Parathyroid adenoma (tissue), 2 donors: ENCODE measurements at regions not wholly inside any gene's neighbourhood (a gene's known extent, or its start where the extent isn't known, plus 50 kb on each side); places are given as distances from the start of the nearest gene placed in this dataset.

ENCODE experiments used
- H2AFZ ChIP-seq: fragments of 300-600 bp; sonication (generic); one replicate; pipeline ENCODE4 v1.7.0; 2017; ENCODE audit warnings: antibody characterized with exemption, mild to moderate bottlenecking
- H3K27ac ChIP-seq: fragments of 300-600 bp; sonication (generic); one replicate; pipeline ENCODE4 v1.7.0; 2017
- H3K27me3 ChIP-seq: fragments of 300-600 bp; sonication (generic); one replicate; pipeline ENCODE4 v1.7.0; 2017; ENCODE audit warnings: low read length; ENCODE audit not compliant: control insufficient read depth, insufficient read depth
- H3K36me3 ChIP-seq: fragments of 300-600 bp; sonication (generic); one replicate; pipeline ENCODE4 v1.7.0; 2017; ENCODE audit warnings: low read length; ENCODE audit not compliant: control insufficient read depth, insufficient read depth
- H3K4me1 ChIP-seq: fragments of 300-600 bp; sonication (generic); one replicate; pipeline ENCODE4 v1.7.0; 2017; ENCODE audit warnings: control low read depth
- H3K4me2 ChIP-seq: fragments of 300-600 bp; sonication (generic); one replicate; pipeline ENCODE4 v1.7.0; 2017; ENCODE audit warnings: low read length
- H3K4me3 ChIP-seq: fragments of 300-600 bp; sonication (generic); one replicate; pipeline ENCODE4 v1.7.0; 2017; ENCODE audit warnings: low read depth, low read length
- H3K79me2 ChIP-seq: fragments of 300-600 bp; sonication (generic); one replicate; pipeline ENCODE4 v1.7.0; 2017; ENCODE audit warnings: control low read depth
- H3K9ac ChIP-seq: fragments of 300-600 bp; sonication (generic); one replicate; pipeline ENCODE4 v1.7.0; 2017; ENCODE audit warnings: mild to moderate bottlenecking
- H3K9me3 ChIP-seq: fragments of 300-600 bp; sonication (generic); one replicate; pipeline ENCODE4 v1.7.0; 2017; ENCODE audit warnings: low read length; ENCODE audit not compliant: control insufficient read depth
- TF ChIP-seq, protein P1 (sequence below): fragments of 300-600 bp; sonication (generic); IDR thresholded peaks from one replicate; pipeline ENCODE4 v1.7.0; 2017; ENCODE audit warnings: antibody characterized with exemption, mild to moderate bottlenecking
- donor health status: primary hyperparathyroidism.

DNA sequence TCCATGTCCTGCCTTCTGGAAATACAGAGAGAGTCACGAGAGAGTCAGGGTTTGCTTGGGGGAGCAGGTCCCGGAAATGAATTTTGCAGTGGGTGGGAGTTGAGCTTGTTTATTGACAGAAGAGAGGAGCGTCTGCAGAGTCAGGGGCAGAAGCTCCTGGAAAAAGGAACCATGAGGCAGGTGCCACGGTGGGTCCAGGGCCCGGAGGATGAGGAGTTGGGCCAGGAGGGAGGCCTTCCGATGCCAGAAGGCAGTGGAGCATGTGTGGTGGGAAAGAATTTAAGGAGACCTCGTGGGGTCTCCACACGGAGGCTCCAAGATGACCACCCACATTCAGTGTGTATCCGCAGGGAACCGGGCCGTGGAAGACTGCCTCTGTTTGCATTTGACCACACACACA lies 461.2 kb downstream of the BRD1 start:
- Histone ChIP-seq H3K9me3 (no peaks in the 10 kb centered on the region), H2AFZ (no peak overlapping the region), H3K79me2 (no peaks in the 10 kb centered on the region), H3K36me3 (no peaks in the 10 kb centered on the region), H3K27me3 (no peaks in the 10 kb centered on the region), H3K4me2 (no peak overlapping the region), H3K4me3 (no peak overlapping the region), H3K4me1 (no peaks in the 10 kb centered on the region), H3K27ac (no peak overlapping the region), H3K9ac (no peak overlapping the region)
- TF ChIP-seq, protein P1, sequence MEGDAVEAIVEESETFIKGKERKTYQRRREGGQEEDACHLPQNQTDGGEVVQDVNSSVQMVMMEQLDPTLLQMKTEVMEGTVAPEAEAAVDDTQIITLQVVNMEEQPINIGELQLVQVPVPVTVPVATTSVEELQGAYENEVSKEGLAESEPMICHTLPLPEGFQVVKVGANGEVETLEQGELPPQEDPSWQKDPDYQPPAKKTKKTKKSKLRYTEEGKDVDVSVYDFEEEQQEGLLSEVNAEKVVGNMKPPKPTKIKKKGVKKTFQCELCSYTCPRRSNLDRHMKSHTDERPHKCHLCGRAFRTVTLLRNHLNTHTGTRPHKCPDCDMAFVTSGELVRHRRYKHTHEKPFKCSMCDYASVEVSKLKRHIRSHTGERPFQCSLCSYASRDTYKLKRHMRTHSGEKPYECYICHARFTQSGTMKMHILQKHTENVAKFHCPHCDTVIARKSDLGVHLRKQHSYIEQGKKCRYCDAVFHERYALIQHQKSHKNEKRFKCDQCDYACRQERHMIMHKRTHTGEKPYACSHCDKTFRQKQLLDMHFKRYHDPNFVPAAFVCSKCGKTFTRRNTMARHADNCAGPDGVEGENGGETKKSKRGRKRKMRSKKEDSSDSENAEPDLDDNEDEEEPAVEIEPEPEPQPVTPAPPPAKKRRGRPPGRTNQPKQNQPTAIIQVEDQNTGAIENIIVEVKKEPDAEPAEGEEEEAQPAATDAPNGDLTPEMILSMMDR = no peak

DNA sequence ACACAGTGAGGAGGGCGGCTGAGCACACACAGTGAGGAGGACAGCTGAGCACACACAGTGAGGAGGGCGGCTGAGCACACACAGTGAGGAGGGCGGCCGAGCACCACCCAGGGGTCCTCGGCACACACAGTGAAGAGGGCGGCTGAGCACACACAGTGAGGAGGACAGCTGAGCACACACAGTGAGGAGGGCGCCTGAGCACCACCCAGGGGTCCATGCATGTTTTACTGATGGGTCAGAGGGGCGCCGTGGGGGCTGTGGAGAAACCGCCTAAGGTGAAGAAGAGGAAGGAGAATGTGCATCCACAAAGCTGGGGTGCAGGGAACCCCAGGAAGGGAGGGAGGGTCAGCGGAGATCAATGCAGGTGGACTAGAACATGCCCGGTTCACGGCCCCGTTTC lies 461.8 kb downstream of the BRD1 start:
- Histone ChIP-seq H3K27me3 (no peaks in the 10 kb centered on the region), H3K4me2 (no peak overlapping the region), H3K4me3 (no peak overlapping the region), H3K36me3 (no peaks in the 10 kb centered on the region), H3K79me2 (no peaks in the 10 kb centered on the region), H3K27ac (no peak overlapping the region), H2AFZ (no peak overlapping the region), H3K9ac (no peak overlapping the region), H3K4me1 (no peaks in the 10 kb centered on the region), H3K9me3 (no peaks in the 10 kb centered on the region)
- TF ChIP-seq, protein P1 = no peak

DNA sequence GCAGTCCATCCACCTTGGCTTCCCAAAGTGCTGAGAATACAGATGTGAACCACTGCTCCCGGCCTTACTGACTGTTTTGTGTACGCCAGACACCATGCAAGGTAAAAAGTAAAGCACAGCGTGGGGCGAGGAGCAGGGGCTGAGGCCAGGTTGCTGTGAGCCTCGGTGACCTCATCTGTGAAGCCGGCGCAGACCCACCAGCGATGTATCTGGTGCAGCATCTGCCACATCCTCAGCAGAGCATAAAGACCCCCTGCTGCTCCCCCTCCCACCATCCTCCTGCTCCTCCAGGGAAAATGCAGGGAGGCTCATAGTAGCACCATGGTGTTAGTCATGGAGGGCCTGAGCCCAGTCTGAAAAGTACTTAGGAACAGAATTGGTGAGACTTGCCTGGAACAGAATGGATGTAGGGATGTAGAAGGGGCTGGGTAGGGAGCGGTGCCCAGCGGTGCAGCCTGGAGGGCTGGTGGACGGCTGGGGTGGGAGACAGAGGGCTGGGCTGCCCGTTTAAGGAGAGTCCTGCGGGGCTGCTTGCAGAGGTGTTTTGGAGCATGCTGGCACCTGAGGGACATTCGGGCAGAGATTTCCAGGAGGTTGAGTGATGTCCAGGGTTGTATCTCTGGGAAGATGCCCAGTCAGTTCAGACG lies 462.4 kb downstream of the BRD1 start:
- Histone ChIP-seq H3K27me3 (no peaks in the 10 kb centered on the region), H3K9me3 (no peaks in the 10 kb centered on the region), H2AFZ (no peak overlapping the region), H3K4me1 (no peaks in the 10 kb centered on the region), H3K27ac (no peak overlapping the region), H3K79me2 (no peaks in the 10 kb centered on the region), H3K4me3 (no peak overlapping the region), H3K36me3 (no peaks in the 10 kb centered on the region), H3K4me2 (no peak overlapping the region), H3K9ac (no peak overlapping the region)
- TF ChIP-seq, protein P1 = no peak

DNA sequence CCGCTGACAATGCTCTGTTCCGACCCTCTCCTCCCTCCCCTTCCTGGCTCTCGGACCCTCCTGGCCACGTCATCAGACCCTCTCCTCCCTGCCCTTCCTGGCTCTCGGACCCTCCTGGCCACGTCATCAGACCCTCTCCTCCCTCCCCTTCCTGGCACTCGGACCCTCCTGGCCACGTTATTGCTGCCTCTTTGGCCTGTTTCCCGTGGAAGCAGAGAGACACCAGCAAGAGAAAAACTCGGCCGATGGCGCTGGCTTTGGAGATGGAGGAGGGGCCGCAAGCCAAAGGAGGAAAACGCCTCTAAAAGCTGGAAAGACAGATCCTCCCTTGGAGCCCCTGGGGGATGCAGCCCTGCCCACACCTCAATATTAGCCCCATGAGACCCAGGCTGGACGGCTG lies 463.3 kb downstream of the BRD1 start:
- TF ChIP-seq, protein P1 = no peak
- Histone ChIP-seq H3K27ac (no peak overlapping the region), H3K4me1 (no peaks in the 10 kb centered on the region), H3K27me3 (no peaks in the 10 kb centered on the region), H2AFZ (no peak overlapping the region), H3K9ac (no peak overlapping the region), H3K79me2 (no peaks in the 10 kb centered on the region), H3K9me3 (no peaks in the 10 kb centered on the region), H3K36me3 (no peaks in the 10 kb centered on the region), H3K4me3 (no peak overlapping the region), H3K4me2 (no peak overlapping the region)

DNA sequence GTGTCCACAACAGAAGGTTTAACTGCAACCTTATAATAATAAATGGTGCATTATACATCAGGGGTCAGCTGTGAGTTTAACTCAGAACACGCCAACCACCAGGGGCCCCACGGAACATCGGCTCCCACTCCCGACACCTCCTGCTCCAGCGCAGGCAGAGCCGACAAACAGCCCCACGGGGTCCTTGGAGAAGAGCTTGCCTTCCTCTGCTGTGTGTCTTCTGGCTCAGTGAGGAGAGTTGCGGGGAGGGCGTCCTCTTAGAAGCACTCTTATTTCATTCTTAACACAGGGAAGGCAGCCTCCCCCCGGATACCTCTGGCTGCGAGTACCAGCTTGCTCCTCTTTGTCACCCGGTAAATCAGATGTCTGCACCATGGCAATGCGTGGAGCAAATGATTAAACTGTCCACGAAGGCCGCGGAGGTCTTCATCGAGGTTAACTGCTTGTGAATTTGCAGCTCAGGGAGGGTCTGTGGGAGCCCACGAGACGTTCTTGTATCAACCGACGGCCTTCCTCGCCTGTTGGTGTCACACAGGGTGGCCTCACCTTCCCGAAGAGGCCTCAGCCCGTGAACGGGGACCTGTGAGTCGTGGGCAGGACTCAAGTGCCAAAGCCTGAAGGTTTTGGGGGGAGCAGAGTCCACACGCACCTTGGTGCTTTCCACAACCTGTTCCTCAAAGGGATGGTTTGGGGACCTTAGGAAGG lies 464.0 kb downstream of the BRD1 start:
- Histone ChIP-seq H3K79me2 (no peaks in the 10 kb centered on the region), H2AFZ (no peak overlapping the region), H3K36me3 (no peaks in the 10 kb centered on the region), H3K27me3 (no peaks in the 10 kb centered on the region), H3K4me1 (no peaks in the 10 kb centered on the region), H3K4me3 (no peak overlapping the region), H3K4me2 (no peak overlapping the region), H3K9me3 (no peaks in the 10 kb centered on the region), H3K27ac (no peak overlapping the region), H3K9ac (no peak overlapping the region)
- TF ChIP-seq, protein P1 = no peak
